ENCODE measurements at regions not wholly inside any gene's neighbourhood (a gene's known extent, or its start where the extent isn't known, plus 50 kb on each side); places are given as distances from the start of the nearest gene placed in this dataset.

- WGBS, 2 donors: 81 to 86% methylated on average over 8 of the region's 8 CpGs
- peaks cover 0 to 56% (median 11%) of the 10 kb centered on the region in 5 donors for H3K4me1 ChIP-seq (ENCODE audit: control insufficient read depth in 5 of 5, insufficient read depth in 5 of 5, low read length in 5 of 5)
- ATAC-seq (ENCODE audit: insufficient read depth, low FRiP score): no peak
- peak in 2 of 3 donors; percentile 64 to 69 for DNase-seq
- no peaks in the 10 kb centered on the region for H3K27me3 ChIP-seq (ENCODE audit: control insufficient read depth in 3 of 3, insufficient read depth in 3 of 3, low read length in 2 of 3)
- H3K27ac ChIP-seq (ENCODE audit: low read depth in 1 of 2, low read length in 1 of 2): peak overlapping the region in 1 of 2 donors; percentile 33
- H3K9me3 ChIP-seq (ENCODE audit: control insufficient read depth in 4 of 4, insufficient read depth in 3 of 4, low read length in 3 of 4): no peaks in the 10 kb centered on the region
- no peak overlapping the region for H3K9ac ChIP-seq (ENCODE audit: insufficient read depth in 1 of 2, low read length in 2 of 2)
- H3K4me3 ChIP-seq: no peak overlapping the region
- TF ChIP-seq CTCF (IDR thresholded peaks at IDR 0.05; ENCODE audit: control extremely low read depth, extremely low read depth): no peak
- H3K36me3 ChIP-seq (ENCODE audit: control insufficient read depth in 4 of 4, insufficient read depth in 4 of 4, low read length in 4 of 4): no peaks in the 10 kb centered on the region
These were observed 166.9 kb upstream of the MPDZ start for GRCh38 chr9:13446286-13446937.

GRCh38 chr9:13445103-13445500 is 165.6 kb upstream of the MPDZ start:
- TF ChIP-seq CTCF (IDR thresholded peaks at IDR 0.05; ENCODE audit: control extremely low read depth, extremely low read depth): no peak
- peaks cover 0 to 59% (median 10%) of the 10 kb centered on the region in 5 donors for H3K4me1 ChIP-seq (ENCODE audit: control insufficient read depth in 5 of 5, insufficient read depth in 5 of 5, low read length in 5 of 5)
- no peak overlapping the region for H3K4me3 ChIP-seq
- H3K27me3 ChIP-seq (ENCODE audit: control insufficient read depth in 3 of 3, insufficient read depth in 3 of 3, low read length in 2 of 3): no peaks in the 10 kb centered on the region
- ATAC-seq (ENCODE audit: insufficient read depth, low FRiP score) (no peak), DNase-seq (peak in 2 of 3 donors; percentile 48)
- no peaks in the 10 kb centered on the region for H3K36me3 ChIP-seq (ENCODE audit: control insufficient read depth in 4 of 4, insufficient read depth in 4 of 4, low read length in 4 of 4)
- no peaks in the 10 kb centered on the region for H3K9me3 ChIP-seq (ENCODE audit: control insufficient read depth in 4 of 4, insufficient read depth in 3 of 4, low read length in 3 of 4)
- H3K9ac ChIP-seq (ENCODE audit: insufficient read depth in 1 of 2, low read length in 2 of 2): no peak overlapping the region
- WGBS, 2 donors: 60 to 70% methylated on average over 4 of the region's 4 CpGs
- H3K27ac ChIP-seq (ENCODE audit: low read depth in 1 of 2, low read length in 1 of 2): peak overlapping the region in 1 of 2 donors; percentile 60

- H3K27me3 ChIP-seq (ENCODE audit: control insufficient read depth in 3 of 3, insufficient read depth in 3 of 3, low read length in 2 of 3): no peaks in the 10 kb centered on the region
- WGBS, 2 donors: 61 to 79% methylated on average over 10 of the region's 10 CpGs
- no peaks in the 10 kb centered on the region for H3K36me3 ChIP-seq (ENCODE audit: control insufficient read depth in 4 of 4, insufficient read depth in 4 of 4, low read length in 4 of 4)
- no peak for TF ChIP-seq CTCF (IDR thresholded peaks at IDR 0.05; ENCODE audit: control extremely low read depth, extremely low read depth)
- no peaks in the 10 kb centered on the region for H3K9me3 ChIP-seq (ENCODE audit: control insufficient read depth in 4 of 4, insufficient read depth in 3 of 4, low read length in 3 of 4)
- H3K4me3 ChIP-seq: no peak overlapping the region
- peaks cover 0 to 65% (median 12%) of the 10 kb centered on the region in 5 donors for H3K4me1 ChIP-seq (ENCODE audit: control insufficient read depth in 5 of 5, insufficient read depth in 5 of 5, low read length in 5 of 5)
- H3K9ac ChIP-seq (ENCODE audit: insufficient read depth in 1 of 2, low read length in 2 of 2): peak overlapping the region in 1 of 2 donors; percentile 89
- ATAC-seq (ENCODE audit: insufficient read depth, low FRiP score): no peak
- DNase-seq: peak in 1 of 3 donors; percentile 34
- H3K27ac ChIP-seq (ENCODE audit: low read depth in 1 of 2, low read length in 1 of 2): peak overlapping the region in 1 of 2 donors; percentile 33
These were observed 165.0 kb upstream of the MPDZ start for GRCh38 chr9:13444245-13445102.
